ENCODE measurements at regions not wholly inside any gene's neighbourhood (a gene's known extent, or its start where the extent isn't known, plus 50 kb on each side); places are given as distances from the start of the nearest gene placed in this dataset.
"Not testable (repeated sequence)": the region's sequence is repeated elsewhere in the genome, so short reads cannot be mapped to it uniquely, and the experiment has no call there.

DNA sequence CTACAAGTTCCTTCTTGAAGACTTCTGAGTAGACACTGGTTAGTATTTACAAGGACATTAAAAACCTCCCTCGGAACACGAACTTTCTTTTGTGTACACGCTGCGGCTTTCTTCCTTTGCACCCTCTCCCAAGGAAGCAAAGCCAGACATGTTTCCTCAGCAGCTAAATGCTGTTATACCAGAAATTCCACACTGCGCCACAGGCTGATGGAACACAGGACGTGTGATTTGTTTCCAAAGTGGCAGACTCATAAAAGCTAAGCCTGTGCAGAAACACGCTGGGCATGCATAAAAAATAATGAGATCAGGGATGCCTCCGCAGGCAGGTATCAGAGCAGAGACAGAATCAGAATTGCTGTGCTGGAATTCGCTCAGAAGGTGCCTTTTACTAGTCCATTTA is 73.0 kb upstream of the RGPD5 start:
- no peak overlapping the region for H3K27ac ChIP-seq (replicated peaks; ENCODE audit: low read length)

DNA sequence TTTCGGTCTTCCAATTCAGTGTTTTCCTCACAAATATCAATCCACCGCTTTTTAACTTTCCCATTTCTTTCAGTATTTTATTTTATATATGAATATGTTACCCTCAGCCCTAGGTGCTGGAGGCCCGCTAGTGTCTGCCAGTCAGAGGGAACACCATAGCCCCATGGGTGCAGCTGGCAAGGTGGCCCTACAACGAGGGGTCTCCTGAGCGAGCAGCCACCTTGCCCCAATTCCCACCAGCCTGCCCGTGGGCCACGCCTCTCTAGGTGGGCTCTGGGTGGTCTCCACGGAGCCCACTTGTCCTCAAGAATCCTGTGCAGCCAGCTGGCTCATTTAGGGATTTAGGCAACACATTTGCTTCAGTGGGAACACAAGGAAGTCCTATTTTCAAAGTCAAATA is 72.5 kb upstream of the RGPD5 start:
- Histone ChIP-seq H3K27ac (replicated peaks; ENCODE audit: low read length) (no peak overlapping the region), H3K18ac (ENCODE audit: low read length) (no peak overlapping the region), H3K14ac (ENCODE audit: low read length) (no peak overlapping the region), H4K91ac (ENCODE audit: low read depth, low read length, poor library complexity) (no peak overlapping the region), H3K4me1 (ENCODE audit: control insufficient read depth in 2 of 2, insufficient read depth in 1 of 2, low read depth in 1 of 2, low read length in 2 of 2) (peaks cover 0 to 2% of the 10 kb centered on the region in 2 donors), H3K9ac (ENCODE audit: low read depth, low read length, poor library complexity) (peak overlapping the region; percentile 25), H3K23ac (ENCODE audit: low read depth, low read length, poor library complexity) (no peak overlapping the region), H4K8ac (ENCODE audit: low read depth, low read length) (no peak overlapping the region), H3K9me3 (replicated peaks in 1 of 2; ENCODE audit: control insufficient read depth in 2 of 2, insufficient read depth in 1 of 2, low read depth in 1 of 2, low read length in 2 of 2) (peaks cover 0 to 7% of the 10 kb centered on the region in 2 donors), H2AFZ (ENCODE audit: low read length) (no peak overlapping the region), H2BK15ac (ENCODE audit: low read length) (peak overlapping the region; percentile 27), H2BK5ac (ENCODE audit: low read length) (no peak overlapping the region), H3K27me3 (ENCODE audit: control insufficient read depth in 3 of 3, insufficient read depth in 3 of 3, low read depth in 1 of 3, low read length in 3 of 3) (no peaks in the 10 kb centered on the region), H3K4me2 (ENCODE audit: insufficient read depth, low read length, poor library complexity, severe bottlenecking) (no peak overlapping the region), H2BK120ac (ENCODE audit: low read depth, low read length) (no peak overlapping the region), H3K36me3 (replicated peaks in 1 of 2; ENCODE audit: control insufficient read depth in 2 of 2, insufficient read depth in 2 of 2, low read length in 2 of 2) (no peaks in the 10 kb centered on the region), H2AK5ac (ENCODE audit: low read depth, low read length) (no peak overlapping the region), H3K4me3 (ENCODE audit: low read length in 2 of 2) (no peak overlapping the region), H3K4ac (ENCODE audit: low read length) (no peak overlapping the region), H2BK12ac (ENCODE audit: low read length) (no peak overlapping the region), H3K79me1 (ENCODE audit: low read depth, low read length) (no peaks in the 10 kb centered on the region)
- 100% methylated on average over 1 of the region's 8 CpGs; no CpG with 5 or more reads in 1 of the 2 donors for WGBS, 2 donors (ENCODE audit: extremely low coverage in 2 of 2, insufficient read length in 2 of 2, insufficient replicate concordance in 1 of 2)
- no peak for DNase-seq (ENCODE audit: low spot score)

More for the DNA sequence above, 73.0 kb upstream of the RGPD5 start:
- Histone ChIP-seq H3K18ac (ENCODE audit: low read length) (no peak overlapping the region), H3K4ac (ENCODE audit: low read length) (no peak overlapping the region), H3K9me3 (replicated peaks in 1 of 2; ENCODE audit: control insufficient read depth in 2 of 2, insufficient read depth in 1 of 2, low read depth in 1 of 2, low read length in 2 of 2) (peaks cover 0 to 7% of the 10 kb centered on the region in 2 donors), H3K4me2 (ENCODE audit: insufficient read depth, low read length, poor library complexity, severe bottlenecking) (no peak overlapping the region), H2AK5ac (ENCODE audit: low read depth, low read length) (no peak overlapping the region), H4K8ac (ENCODE audit: low read depth, low read length) (no peak overlapping the region), H3K36me3 (replicated peaks in 1 of 2; ENCODE audit: control insufficient read depth in 2 of 2, insufficient read depth in 2 of 2, low read length in 2 of 2) (no peaks in the 10 kb centered on the region), H3K79me1 (ENCODE audit: low read depth, low read length) (no peaks in the 10 kb centered on the region), H3K9ac (ENCODE audit: low read depth, low read length, poor library complexity) (no peak overlapping the region), H3K27me3 (ENCODE audit: control insufficient read depth in 3 of 3, insufficient read depth in 3 of 3, low read depth in 1 of 3, low read length in 3 of 3) (no peaks in the 10 kb centered on the region), H2AFZ (ENCODE audit: low read length) (peak overlapping the region; percentile 71), H2BK12ac (ENCODE audit: low read length) (no peak overlapping the region), H4K91ac (ENCODE audit: low read depth, low read length, poor library complexity) (no peak overlapping the region), H2BK15ac (ENCODE audit: low read length) (no peak overlapping the region), H2BK5ac (ENCODE audit: low read length) (no peak overlapping the region), H3K4me3 (ENCODE audit: low read length in 2 of 2) (no peak overlapping the region), H3K14ac (ENCODE audit: low read length) (no peak overlapping the region), H3K23ac (ENCODE audit: low read depth, low read length, poor library complexity) (no peak overlapping the region), H2BK120ac (ENCODE audit: low read depth, low read length) (no peak overlapping the region), H3K4me1 (ENCODE audit: control insufficient read depth in 2 of 2, insufficient read depth in 1 of 2, low read depth in 1 of 2, low read length in 2 of 2) (peaks cover 0 to 2% of the 10 kb centered on the region in 2 donors)
- WGBS, 2 donors (ENCODE audit: extremely low coverage in 2 of 2, insufficient read length in 2 of 2, insufficient replicate concordance in 1 of 2), result no CpG with 5 or more reads among the region's 9 CpGs
- no peak for DNase-seq (ENCODE audit: low spot score)

DNA sequence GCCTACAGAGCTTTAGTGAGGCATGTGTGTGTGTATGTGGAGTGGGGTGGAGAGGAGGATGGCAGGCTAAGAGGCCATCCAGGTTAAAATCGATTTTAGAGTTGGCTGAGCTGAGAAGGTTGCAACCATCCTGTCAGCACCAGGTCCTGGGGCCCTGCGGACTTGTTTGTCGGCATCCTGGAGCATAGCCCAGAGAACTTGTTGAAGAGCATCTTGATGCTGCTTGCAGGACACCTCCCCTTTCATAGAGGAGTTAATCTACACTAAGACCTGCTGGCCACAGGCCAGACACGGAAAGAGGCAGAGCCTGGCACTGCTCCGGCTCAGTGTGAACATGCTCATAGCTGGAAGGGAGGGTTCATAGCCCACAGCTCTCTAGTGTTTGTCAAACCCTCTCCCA is 72.1 kb upstream of the RGPD5 start:
- Histone ChIP-seq H4K8ac (ENCODE audit: low read depth, low read length) (no peak overlapping the region), H3K27me3 (ENCODE audit: control insufficient read depth in 3 of 3, insufficient read depth in 3 of 3, low read depth in 1 of 3, low read length in 3 of 3) (no peaks in the 10 kb centered on the region), H2AK5ac (ENCODE audit: low read depth, low read length) (no peak overlapping the region), H2AFZ (ENCODE audit: low read length) (no peak overlapping the region), H3K4me3 (ENCODE audit: low read length in 2 of 2) (no peak overlapping the region), H3K4me2 (ENCODE audit: insufficient read depth, low read length, poor library complexity, severe bottlenecking) (no peak overlapping the region), H3K4me1 (ENCODE audit: control insufficient read depth in 2 of 2, insufficient read depth in 1 of 2, low read depth in 1 of 2, low read length in 2 of 2) (peaks cover 0 to 2% of the 10 kb centered on the region in 2 donors), H3K36me3 (replicated peaks in 1 of 2; ENCODE audit: control insufficient read depth in 2 of 2, insufficient read depth in 2 of 2, low read length in 2 of 2) (no peaks in the 10 kb centered on the region), H3K18ac (ENCODE audit: low read length) (no peak overlapping the region), H3K4ac (ENCODE audit: low read length) (no peak overlapping the region), H2BK15ac (ENCODE audit: low read length) (peak overlapping the region; percentile 27), H3K9ac (ENCODE audit: low read depth, low read length, poor library complexity) (peak overlapping the region; percentile 25), H3K27ac (replicated peaks; ENCODE audit: low read length) (no peak overlapping the region), H2BK120ac (ENCODE audit: low read depth, low read length) (no peak overlapping the region), H3K23ac (ENCODE audit: low read depth, low read length, poor library complexity) (no peak overlapping the region), H4K91ac (ENCODE audit: low read depth, low read length, poor library complexity) (no peak overlapping the region), H2BK12ac (ENCODE audit: low read length) (no peak overlapping the region), H3K79me1 (ENCODE audit: low read depth, low read length) (no peaks in the 10 kb centered on the region), H3K14ac (ENCODE audit: low read length) (no peak overlapping the region), H2BK5ac (ENCODE audit: low read length) (no peak overlapping the region), H3K9me3 (replicated peaks in 1 of 2; ENCODE audit: control insufficient read depth in 2 of 2, insufficient read depth in 1 of 2, low read depth in 1 of 2, low read length in 2 of 2) (peaks cover 0 to 7% of the 10 kb centered on the region in 2 donors)
- no peak for DNase-seq (ENCODE audit: low spot score)
- WGBS, 2 donors (ENCODE audit: extremely low coverage in 2 of 2, insufficient read length in 2 of 2, insufficient replicate concordance in 1 of 2), result no CpG with 5 or more reads among the region's 5 CpGs

DNA sequence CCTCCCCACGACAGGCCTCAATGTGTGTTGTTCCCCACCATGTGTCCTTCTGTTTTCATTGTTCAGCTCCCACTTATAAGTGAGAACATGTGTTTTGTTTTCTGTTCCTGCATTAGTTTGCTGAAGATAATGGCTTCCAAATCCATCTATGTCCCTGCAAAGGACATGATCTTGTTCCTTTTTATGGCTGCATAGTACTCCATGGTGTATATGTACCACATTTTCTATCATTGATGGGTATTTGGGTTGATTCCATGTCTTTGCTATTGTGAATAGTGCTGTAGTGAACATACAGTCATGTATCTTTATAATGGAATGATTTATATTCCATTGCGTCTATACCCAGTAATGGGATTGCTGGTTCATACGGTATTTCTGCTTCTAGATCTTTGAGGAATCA is 71.5 kb upstream of the RGPD5 start:
- H3K4me2 ChIP-seq (ENCODE audit: insufficient read depth, low read length, poor library complexity, severe bottlenecking); H4K8ac ChIP-seq (ENCODE audit: low read depth, low read length); H2BK120ac ChIP-seq (ENCODE audit: low read depth, low read length); H3K23ac ChIP-seq (ENCODE audit: low read depth, low read length, poor library complexity); H4K91ac ChIP-seq (ENCODE audit: low read depth, low read length, poor library complexity); H3K4ac ChIP-seq (ENCODE audit: low read length); H3K4me3 ChIP-seq (ENCODE audit: low read length in 2 of 2); H3K79me1 ChIP-seq (ENCODE audit: low read depth, low read length); H3K9ac ChIP-seq (ENCODE audit: low read depth, low read length, poor library complexity); H2AFZ ChIP-seq (ENCODE audit: low read length); H3K9me3 ChIP-seq (replicated peaks in 1 of 2; ENCODE audit: control insufficient read depth in 2 of 2, insufficient read depth in 1 of 2, low read depth in 1 of 2, low read length in 2 of 2); H3K4me1 ChIP-seq (ENCODE audit: control insufficient read depth in 2 of 2, insufficient read depth in 1 of 2, low read depth in 1 of 2, low read length in 2 of 2); H2BK15ac ChIP-seq (ENCODE audit: low read length); H3K14ac ChIP-seq (ENCODE audit: low read length); DNase-seq (ENCODE audit: low spot score); H2AK5ac ChIP-seq (ENCODE audit: low read depth, low read length); H3K36me3 ChIP-seq (replicated peaks in 1 of 2; ENCODE audit: control insufficient read depth in 2 of 2, insufficient read depth in 2 of 2, low read length in 2 of 2); H3K27ac ChIP-seq (replicated peaks; ENCODE audit: low read length); H3K27me3 ChIP-seq (ENCODE audit: control insufficient read depth in 3 of 3, insufficient read depth in 3 of 3, low read depth in 1 of 3, low read length in 3 of 3); H3K18ac ChIP-seq (ENCODE audit: low read length); H2BK5ac ChIP-seq (ENCODE audit: low read length); H2BK12ac ChIP-seq (ENCODE audit: low read length): not testable (repeated sequence)
- WGBS, 2 donors (ENCODE audit: extremely low coverage in 2 of 2, insufficient read length in 2 of 2, insufficient replicate concordance in 1 of 2), result no CpG with 5 or more reads among the region's 3 CpGs
